ENCODE measurements at regions not wholly inside any gene's neighbourhood (a gene's known extent, or its start where the extent isn't known, plus 50 kb on each side); places are given as distances from the start of the nearest gene placed in this dataset.

GRCh38 chrX:147828719-147829118 lies 83.0 kb upstream of the FMR1 start:
- TF ChIP-seq FOXA1 (IDR thresholded peaks at IDR 0.05) (no peak), ELF4 (IDR thresholded peaks at IDR 0.05) (no peak)
